Kidney capillary endothelial cell (primary cell): ENCODE measurements at regions not wholly inside any gene's neighbourhood (a gene's known extent, or its start where the extent isn't known, plus 50 kb on each side); places are given as distances from the start of the nearest gene placed in this dataset.

ENCODE experiments used
- DNase-seq: peaks from one replicate; pipeline ENCODE4 v3.0.0-alpha.2; 2018; ENCODE audit warnings: low spot score

DNA sequence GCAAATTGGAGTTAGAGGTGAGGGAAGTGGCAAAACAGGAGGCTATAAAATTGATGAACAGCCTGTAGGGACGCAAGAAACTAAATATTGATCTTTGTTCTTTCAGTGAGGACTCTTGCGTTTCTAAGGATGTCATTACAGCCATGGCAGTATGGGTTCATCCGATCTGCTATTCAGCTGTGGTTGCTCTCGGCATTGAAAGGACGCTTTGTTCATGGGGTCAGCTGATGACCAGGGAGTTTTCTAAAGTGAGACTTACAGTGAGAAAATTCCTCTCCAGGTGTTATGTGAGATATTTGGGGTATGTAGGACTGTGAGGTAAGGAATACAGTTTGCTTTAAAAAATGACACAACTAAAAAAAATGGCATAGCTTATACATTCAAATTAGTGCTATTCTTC, 52.7 kb upstream of the PELI1 start:
- DNase-seq = no peak

DNA sequence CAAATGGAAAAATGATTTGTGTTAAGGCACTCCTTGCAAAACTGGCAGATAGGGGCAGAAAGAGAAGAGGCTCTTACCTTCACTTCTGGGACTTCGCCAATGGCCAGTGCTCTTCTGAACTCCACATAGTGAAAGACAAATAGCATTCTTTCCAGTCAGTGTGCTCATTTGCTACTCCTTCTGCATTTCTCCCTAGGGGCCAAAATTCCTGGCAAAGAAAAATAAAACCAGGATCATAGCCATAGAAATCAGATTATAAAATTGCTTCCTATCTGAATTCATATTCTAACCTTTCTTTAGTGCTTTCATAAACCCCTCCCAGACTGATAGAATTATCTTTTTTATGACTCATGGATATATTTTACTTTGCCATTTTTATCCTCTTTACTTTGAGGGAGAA, 56.9 kb upstream of the PELI1 start:
- DNase-seq = no peak

GRCh38 chr2:64202206-64202845, 58.1 kb upstream of the PELI1 start:
- no peak for DNase-seq

DNA sequence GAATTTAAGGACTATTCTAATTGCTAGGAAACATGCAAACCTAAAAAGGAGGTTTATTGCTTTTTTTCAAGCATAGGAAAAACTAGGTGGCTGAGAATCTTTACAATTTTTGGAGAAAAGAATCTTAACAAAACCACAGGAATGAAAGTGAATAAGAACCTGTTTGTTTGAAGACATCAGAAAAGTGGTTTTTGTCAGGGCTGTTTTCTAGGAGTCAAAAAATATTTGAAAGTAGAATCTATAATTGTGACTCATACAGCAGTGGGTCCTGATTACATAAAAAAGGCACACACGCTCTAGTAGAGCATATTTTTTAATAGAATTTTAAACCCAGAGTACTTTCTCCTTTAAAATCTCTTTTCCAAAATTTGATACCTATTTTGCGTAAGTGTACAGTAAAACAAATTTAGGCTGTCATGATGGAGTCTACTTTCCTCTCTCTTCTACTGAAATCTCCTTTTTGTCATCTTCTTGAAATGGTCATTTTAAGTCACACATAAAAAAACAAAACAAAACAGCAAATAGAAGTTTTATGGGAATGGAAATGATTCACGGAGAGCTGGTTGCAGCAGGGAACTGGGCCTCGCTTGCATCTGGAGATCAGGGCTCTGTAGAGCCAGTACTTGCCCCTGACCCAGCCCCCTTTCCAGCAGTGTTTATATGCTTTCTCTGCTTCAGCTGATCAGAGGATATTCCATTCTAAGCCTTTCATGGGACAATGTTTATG, 59.1 kb upstream of the PELI1 start:
- DNase-seq = no peak

DNA sequence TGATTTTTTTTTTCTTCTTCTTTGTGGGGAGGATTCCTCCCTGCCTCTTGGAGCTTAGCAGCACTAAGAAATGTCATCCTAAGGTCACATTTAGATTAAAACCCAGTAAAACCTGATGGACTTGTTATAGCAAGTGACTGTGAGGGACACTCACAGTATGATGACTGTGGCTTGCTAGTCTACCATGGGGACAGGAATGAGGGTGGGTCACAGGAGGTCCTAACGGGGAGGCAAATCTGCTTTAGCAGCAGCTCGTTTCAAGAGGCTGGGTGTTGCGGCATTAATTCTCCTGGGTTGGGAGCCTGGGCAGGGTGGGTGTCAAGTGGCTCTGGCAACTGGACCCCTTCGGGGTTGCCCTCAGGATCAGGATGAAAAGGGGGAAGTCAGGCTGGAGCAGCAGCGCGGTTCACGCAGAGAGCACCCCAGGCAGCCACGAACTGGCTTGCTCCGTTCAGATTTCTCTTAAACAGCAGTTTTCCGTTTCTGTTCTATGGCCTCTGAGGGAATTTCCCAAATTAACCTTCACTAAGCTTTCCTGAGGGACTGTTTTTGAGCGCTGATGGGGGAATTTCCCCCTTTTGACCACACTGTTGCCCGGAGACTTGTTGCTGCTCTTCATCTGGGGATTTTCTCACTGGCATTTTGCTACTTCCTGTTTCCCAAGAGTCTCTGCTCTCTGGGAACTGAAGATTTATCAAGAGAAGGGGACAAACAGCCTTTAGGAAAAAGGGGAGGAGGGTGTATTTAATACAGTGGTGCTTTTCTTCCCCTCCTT, 59.8 kb upstream of the PELI1 start:
- DNase-seq = no peak

- DNase-seq = no peak
Observed at GRCh38 chr2:64204703-64205102, 60.5 kb upstream of the PELI1 start.

DNA sequence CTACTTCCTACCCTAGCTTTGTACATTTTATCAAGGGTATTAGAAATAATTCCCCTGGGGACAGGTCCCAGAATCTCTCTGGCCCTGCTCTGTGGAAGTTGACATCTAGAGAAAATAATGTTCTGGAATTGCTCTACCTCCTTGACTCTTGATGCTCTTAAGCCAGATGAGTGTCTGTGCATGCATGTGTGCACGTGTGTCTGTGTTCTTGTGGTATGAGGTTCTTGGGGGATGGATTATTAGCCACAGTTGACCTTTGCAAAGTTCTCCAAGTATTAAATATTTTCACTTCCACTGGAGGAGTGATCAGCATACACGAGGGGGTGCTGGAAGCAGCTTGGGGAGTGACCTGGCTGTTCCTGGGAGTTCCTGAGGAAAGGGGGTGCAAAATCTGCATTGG, 61.2 kb upstream of the PELI1 start:
- no peak for DNase-seq

DNA sequence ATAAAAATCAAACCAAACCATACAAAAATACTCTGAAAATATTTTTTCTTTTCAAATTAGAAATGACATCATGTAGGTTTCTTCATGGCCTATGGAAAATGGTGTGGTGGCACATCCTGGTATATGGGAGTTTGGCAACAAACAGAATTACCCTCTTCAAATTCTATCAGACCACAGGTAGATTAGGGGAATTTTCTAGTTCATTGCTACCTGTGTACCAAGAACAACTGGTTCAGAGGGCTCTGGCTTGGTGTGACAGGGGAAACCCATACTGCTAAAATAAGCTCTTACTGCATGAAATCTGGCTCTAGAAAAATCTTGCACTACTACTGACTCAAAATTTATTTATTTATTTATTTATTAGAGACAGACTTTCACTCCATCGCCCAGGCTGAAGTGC, 63.4 kb upstream of the PELI1 start:
- no peak for DNase-seq

DNA sequence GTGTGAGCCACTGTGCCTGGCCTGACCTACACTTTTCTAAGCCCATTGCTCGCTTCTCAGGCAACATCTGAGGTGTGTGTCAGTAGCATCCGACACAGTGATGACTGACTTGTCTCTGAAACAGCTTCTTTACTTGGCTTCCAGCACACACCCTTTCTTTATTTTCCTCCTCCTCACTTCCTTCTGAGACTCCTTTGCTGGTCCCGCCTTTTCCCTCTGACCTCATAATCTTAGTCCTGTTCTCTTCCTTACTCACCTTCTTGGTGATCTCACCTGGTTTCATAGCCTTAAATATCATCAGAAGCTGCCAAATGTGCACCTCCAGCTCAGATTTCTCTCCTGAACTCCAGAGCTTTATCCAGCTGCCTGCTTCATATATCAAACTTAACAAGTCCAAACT, 66.6 kb upstream of the PELI1 start:
- no peak for DNase-seq

- DNase-seq = no peak
Observed at GRCh38 chr2:64211276-64211921, 67.2 kb upstream of the PELI1 start.

DNA sequence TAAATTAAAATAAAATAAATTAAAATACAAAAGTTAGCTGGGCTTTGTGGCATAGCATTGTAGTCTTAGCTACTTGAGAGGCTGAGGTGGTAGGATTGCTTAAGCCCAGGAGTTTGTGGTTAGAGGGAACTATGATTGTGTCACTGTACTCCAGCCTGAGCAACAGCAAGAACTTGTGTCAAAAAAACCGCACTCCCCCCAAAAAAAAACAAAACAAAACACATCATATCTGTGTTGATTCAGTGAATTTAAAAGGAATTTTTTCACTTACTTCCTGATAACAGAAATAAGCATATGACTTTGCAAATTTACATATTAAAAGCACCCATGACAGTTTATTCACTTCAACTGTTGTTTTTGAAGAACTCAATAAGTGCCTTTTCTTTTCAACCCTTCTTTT, 68.1 kb upstream of the PELI1 start:
- DNase-seq = no peak

DNA sequence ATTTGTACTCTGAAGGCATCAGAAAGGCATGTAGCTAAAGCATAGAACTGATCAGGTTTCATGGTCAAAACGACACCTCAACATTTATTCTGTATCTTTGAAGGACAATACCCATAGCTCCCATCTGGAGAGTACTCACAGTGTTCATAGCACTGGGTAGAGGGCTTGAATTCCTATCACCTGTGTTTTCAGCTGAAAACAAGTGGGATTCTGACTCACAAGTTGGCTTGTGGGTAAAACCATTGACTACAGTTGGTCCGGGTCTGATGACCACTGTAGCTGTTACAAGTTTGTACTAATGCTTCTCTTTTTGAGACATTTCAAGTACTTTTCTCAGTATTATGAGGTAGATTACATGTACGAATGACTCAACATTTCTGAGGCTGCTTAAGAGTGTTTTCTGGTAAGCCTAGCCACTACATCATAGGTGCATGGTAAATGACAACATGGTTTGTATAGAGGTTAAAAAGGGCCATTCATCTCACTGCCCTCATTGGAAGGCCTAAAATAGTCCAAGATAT, 68.6 kb upstream of the PELI1 start:
- DNase-seq = no peak

- DNase-seq = no peak
Observed at GRCh38 chr2:64213532-64214275, 69.5 kb upstream of the PELI1 start.

GRCh38 chr2:64214281-64215115, 70.3 kb upstream of the PELI1 start:
- no peak for DNase-seq

GRCh38 chr2:64217198-64217869, 73.1 kb upstream of the PELI1 start:
- no peak for DNase-seq

DNA sequence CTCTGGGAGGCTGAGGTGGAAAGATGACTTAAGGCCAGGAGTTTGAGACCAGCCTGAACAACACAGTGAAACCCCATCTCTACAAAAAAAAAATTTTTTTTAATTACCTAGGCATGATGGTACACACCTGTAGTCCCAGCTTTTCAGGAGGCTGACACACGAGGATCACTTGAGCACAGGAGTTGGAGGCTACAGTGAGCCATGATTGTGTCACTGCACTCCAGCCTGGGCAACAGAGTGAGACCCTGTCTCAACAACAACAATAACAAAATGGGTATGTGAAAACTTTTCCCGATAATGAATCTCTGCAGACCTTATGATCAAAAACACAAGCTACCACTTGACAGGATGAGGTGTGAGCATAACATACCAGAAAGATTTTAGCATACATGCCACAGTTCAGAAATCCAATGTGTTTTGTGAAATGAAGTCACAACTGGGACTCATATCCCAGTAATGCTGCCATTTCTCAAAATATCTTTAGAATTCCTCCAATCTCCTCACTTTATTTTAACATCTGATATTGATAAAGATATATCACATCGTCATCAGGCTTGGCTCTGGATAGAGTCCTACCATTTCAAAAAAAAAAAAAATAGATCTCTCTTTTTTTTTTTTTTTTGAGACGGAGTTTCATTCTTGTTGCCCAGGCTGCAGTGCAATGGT, 74.0 kb upstream of the PELI1 start:
- DNase-seq = no peak

GRCh38 chr2:64219149-64219548, 74.9 kb upstream of the PELI1 start:
- DNase-seq = no peak

DNA sequence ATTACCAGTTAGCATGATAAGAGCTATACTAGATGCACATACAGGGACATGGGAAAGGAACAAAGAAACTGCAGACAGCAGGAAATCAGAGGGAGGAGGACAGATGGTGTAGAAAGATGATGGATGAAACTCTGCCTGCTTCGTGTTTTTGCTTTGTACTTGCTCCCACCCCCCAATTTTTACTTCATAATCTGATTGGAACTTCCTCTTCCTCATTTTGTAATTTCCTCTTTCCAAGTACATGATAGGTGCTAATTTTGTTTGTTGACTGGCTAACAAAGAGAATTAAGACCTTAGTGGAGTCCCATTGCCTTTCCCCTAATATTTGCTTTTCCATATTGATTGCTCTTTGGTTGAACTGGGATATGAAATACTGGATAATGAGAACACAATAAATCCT, 76.0 kb upstream of the PELI1 start:
- DNase-seq = no peak

GRCh38 chr2:64220894-64221617, 76.8 kb upstream of the PELI1 start:
- DNase-seq = no peak
